GM06990 (cell line): ENCODE measurements at regions not wholly inside any gene's neighbourhood (a gene's known extent, or its start where the extent isn't known, plus 50 kb on each side); places are given as distances from the start of the nearest gene placed in this dataset.

Experiments used
- DNase-seq: peaks from one replicate; pipeline ENCODE4 v3.0.0-alpha.2; 2011; ENCODE audit not compliant: insufficient read length; ENCODE audit errors: extremely low read depth
- H3K27me3 ChIP-seq: replicated peaks from 2 replicates; pipeline ENCODE4 v1.6.0; 2011; ENCODE audit warnings: low read length; ENCODE audit not compliant: control insufficient read depth, insufficient read depth
- H3K36me3 ChIP-seq: 2 replicates; pipeline ENCODE4 v1.5.1; 2011; ENCODE audit warnings: low read length; ENCODE audit not compliant: control insufficient read depth, insufficient read depth
- H3K4me3 ChIP-seq: replicated peaks from 2 replicates; pipeline ENCODE4 v1.5.1; 2011; ENCODE audit warnings: low read depth, mild to moderate bottlenecking, control low read depth, low read length
- CTCF ChIP-seq: IDR thresholded peaks from 2 replicates; pipeline ENCODE4 v1.5.1; 2011; ENCODE audit warnings: low read length, control low read depth, mild to moderate bottlenecking, inconsistent platforms; ENCODE audit not compliant: insufficient read depth, poor library complexity, severe bottlenecking

- no peak for DNase-seq
- no peak for TF ChIP-seq CTCF
Measured at GRCh38 chr7:131061158-131061557, 266.5 kb upstream of the MKLN1 start.

DNA sequence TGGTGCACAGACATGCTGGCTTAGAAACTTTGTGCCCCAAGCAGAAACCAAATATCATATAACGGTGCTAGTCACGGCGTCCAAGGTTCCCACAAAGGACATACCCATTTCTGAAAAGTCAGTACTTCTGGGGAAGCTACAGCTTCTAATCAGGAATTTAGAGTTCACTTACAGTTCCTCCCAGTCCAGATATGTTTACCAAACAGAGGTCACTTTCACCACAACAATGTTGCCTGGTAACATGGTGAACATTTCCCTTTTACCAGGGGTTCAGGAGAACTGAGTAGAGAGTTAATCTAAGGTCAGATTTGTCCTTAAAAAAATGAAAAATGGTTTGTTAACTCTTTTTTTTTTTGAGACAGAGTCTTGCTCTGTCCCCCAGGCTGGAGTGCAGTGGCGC, 265.9 kb upstream of the MKLN1 start:
- no peak for DNase-seq
- no peak overlapping the region for H3K4me3 ChIP-seq
- no peak for TF ChIP-seq CTCF
- no peaks in the 10 kb centered on the region for H3K36me3 ChIP-seq
- no peaks in the 10 kb centered on the region for H3K27me3 ChIP-seq

More at GRCh38 chr7:131061158-131061557, 266.5 kb upstream of the MKLN1 start:
- Histone ChIP-seq H3K36me3 (no peaks in the 10 kb centered on the region), H3K27me3 (no peaks in the 10 kb centered on the region), H3K4me3 (no peak overlapping the region)

GRCh38 chr7:131066635-131067034, 261.0 kb upstream of the MKLN1 start:
- Histone ChIP-seq H3K27me3 (no peaks in the 10 kb centered on the region), H3K36me3 (no peaks in the 10 kb centered on the region; the same call in 1 of the 2 replicates), H3K4me3 (no peak overlapping the region)
- no peak for TF ChIP-seq CTCF
- DNase-seq = no peak

DNA sequence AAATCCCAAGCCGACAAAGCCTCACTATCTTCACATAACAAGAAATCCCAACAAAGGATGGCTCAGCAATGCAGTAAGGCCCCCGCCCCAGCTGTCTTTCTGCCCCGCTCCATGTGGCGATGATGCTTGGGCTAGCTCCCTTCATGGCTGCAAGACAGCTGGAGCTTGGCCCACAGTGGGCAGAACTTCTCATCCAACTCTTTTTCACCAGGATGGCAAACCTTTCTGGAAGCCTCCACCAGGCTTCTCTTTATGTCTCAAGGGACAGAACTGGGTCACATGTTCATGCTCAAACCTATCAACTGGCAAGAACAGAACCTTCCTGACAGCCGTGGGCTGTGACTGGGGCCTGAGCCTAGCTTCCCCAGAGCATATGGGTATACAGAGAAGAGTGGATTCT, 260.5 kb upstream of the MKLN1 start:
- no peak for TF ChIP-seq CTCF
- no peak overlapping the region for H3K4me3 ChIP-seq
- no peak for DNase-seq
- no peaks in the 10 kb centered on the region for H3K27me3 ChIP-seq
- H3K36me3 ChIP-seq = no peaks in the 10 kb centered on the region; the same call in 1 of the 2 replicates

DNA sequence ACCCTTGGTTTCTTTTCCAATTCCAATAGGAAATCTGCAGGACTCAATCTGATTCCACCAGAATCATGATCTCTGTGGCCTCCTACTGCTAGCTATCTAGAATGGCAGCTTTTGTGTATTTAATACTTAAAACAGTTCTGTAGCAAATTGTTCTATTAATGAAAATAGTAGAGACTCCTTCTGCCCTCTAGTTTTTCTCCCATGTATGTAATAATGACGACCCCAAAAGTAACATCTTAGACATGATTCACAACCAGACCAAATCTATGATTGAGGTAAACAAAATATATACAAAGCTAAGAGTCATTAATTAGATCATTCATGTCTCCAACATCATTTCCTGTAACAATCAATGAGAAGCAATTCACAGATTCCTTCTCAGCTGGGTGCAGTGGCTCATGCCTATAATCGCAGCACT, 259.1 kb upstream of the MKLN1 start:
- Histone ChIP-seq H3K36me3 (no peaks in the 10 kb centered on the region; the same call in 1 of the 2 replicates), H3K4me3 (no peak overlapping the region), H3K27me3 (no peaks in the 10 kb centered on the region)
- no peak for DNase-seq
- TF ChIP-seq CTCF = no peak

DNA sequence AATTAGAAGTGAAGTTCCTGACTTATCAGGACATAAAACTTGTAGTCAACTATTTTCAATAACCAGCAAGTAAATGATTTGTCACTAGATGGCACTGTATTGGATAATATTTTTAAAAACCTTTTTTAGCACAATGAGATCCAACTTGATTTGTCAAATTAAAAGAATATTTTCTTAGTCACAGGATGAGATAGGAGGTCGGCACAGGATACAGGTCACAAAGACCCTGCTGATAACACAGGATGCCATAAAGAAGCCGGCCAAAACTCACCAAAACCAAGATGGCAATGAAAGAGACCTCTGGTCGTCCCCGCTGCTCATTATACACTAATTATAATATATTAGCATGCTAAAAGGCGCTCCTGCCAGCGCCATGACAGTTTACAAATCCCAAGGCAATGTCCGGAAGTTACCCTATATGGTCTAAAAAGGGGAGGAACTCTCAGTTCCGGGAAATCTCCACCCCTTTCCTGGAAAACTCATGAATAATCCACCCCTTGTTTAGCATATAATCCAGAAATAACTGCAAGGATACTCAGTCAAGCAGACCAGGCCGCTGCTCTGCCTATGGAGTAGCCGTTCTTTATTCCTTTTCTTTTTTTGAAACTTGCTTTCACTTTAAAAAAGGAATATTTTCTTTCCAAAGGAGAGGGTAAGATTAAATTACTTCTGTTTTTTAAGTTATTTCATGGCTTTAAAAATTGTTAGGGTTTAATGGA, 255.7 kb upstream of the MKLN1 start:
- DNase-seq = no peak
- peaks cover 2% of the 10 kb centered on the region for H3K36me3 ChIP-seq
- no peak overlapping the region; the same call in 1 of the 2 replicates for H3K4me3 ChIP-seq
- peak; percentile 35 for TF ChIP-seq CTCF
- no peaks in the 10 kb centered on the region for H3K27me3 ChIP-seq
